ENCODE measurements at regions not wholly inside any gene's neighbourhood (a gene's known extent, or its start where the extent isn't known, plus 50 kb on each side); places are given as distances from the start of the nearest gene placed in this dataset.

DNA sequence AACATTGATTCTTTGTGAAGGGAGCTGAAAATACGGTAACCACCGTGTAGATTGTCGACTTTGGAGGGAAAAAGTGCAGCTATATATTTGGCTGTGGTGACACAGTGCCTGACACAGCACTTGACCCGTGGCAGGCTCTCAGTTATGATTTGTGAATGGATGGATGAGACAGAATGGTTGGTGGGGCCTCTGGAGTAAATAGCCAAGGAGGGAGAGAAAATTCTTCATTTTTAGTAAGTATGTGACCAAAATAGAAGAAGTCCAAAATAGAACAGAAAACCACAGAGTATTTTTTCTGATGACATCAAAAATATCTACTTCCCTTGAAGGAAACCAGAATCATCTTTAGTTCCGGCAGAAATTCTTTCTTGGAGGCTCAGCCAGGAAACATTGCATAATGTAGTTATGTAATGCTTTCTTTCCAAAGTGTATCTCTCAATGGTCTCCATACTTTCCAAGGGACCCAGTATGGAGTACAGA is 82.0 kb upstream of the WSCD2 start:
- TF ChIP-seq POLR2A (IDR thresholded peaks at IDR 0.05; ENCODE audit: low read length) (no peak), GATA1 (IDR thresholded peaks at IDR 0.05; ENCODE audit: low read depth, low read length) (no peak)
